HG02623 (cell line): ENCODE measurements at regions not wholly inside any gene's neighbourhood (a gene's known extent, or its start where the extent isn't known, plus 50 kb on each side); places are given as distances from the start of the nearest gene placed in this dataset.
A peak's percentile ranks its signal among the peaks of the same experiment; 100 is the strongest.
"Not testable (repeated sequence)": the region's sequence is repeated elsewhere in the genome, so short reads cannot be mapped to it uniquely, and the experiment has no call there.

Source experiments
- ATAC-seq: cut with Tn5 transposase; IDR thresholded peaks from one replicate; pipeline ENCODE4 v1.9.1; 2021; ENCODE audit warnings: moderate library complexity; ENCODE audit not compliant: unreplicated experiment

DNA sequence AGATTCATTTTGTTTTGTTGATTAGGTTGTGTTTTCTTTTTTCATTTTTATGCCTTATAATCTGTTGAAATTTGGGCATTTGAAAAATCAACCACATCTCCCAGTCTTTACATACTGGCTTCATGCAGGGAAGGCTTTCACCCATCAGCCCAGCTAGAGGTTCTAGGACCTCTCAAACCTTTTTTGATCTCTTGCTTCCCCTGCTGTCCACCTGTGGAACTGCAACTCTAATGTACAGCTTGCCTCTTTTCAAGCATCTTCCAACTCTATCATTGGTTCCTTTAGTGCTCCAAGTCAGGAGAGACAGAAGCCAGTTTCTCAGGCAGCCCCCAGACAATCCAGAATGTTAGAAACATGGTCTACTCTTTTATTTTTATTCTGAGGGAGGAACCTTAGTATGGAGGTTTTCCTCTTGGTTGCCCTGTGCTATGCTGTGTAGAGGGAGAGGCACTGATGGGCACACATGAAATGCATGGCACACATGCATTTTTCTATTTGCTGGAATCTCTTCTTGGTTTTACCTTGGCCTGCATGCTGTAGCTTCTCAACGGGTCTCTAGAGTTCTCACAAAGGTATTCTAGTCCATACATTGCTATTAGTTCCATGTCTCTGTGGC lies 107.2 kb upstream of the L3MBTL4 start:
- ATAC-seq = no peak

DNA sequence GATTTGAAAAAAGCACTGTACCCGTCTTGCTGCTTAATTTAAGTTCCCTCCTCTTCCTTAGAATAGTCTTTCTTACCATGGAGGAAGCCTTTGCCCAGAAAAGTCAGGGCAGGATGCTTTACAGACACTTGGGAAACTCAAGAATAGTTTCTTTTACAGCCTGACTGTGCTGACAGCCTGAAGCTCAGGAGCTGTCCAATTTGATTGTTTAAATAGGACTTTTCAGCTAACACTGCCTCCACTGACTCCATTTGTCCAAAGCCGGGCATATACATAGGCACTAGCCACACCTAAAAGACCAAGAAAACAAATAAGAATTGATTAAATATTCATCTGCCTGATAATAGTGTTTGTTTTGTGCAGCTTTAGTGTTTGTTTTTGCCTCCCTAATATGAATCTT lies 110.9 kb upstream of the L3MBTL4 start:
- ATAC-seq = no peak

DNA sequence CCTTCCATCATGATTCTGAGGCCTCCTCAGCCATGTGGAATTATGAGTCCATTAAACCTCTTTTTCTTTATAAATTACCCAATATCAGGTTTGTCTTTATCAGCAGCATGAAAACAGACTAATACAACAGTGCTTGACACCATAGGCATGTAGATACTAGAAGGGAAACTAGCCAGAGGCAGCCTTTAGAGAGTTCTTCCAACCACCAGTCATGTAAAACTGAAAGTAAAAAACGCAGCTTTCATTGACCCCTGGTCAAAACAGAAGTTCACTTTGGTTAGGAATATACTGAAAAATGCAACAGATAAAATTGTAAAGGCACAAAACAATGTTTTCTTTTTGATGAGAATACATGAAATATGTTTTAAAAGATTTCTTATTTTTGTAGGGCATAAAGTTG lies 122.8 kb upstream of the L3MBTL4 start:
- ATAC-seq = peak; percentile 73

DNA sequence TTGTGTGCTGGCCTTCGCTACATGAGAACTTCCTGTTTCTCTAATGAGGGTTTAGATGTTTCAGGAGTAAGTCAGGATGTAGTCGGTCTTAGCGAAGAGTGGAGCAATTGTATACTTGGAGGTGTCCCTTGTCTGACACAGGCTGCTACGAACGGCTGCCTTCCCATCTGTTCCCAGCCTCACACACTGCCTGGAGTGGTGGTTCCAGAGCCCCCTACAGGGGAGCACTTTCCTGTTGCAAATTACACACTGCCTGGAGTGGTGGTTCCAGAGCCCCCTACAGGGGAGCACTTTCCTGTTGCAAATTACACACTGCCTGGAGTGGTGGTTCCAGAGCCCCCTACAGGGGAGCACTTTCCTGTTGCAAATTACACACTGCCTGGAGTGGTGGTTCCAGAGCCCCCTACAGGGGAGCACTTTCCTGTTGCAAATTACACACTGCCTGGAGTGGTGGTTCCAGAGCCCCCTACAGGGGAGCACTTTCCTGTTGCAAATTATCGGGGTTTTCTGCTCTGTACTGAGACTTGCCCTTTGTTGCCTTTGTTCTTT lies 126.5 kb upstream of the L3MBTL4 start:
- ATAC-seq = not testable (repeated sequence)

DNA sequence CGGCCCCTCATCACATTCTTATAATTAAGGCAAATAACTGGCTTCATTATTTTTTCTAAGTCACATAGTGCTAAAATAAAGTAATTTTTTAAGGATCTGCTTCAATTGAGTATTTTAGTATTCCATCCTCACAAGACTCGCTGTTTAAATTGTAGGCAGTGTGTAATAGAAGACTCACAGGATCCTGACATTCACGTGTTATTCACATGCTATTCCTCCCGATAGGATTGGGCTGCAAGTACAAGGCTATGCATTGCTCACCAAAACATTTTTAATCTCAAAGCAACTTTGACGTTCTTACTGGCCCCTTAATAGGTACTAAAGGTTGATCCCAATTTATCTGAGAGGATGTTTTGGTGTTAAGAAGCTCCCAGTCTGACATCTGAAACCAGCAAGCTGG lies 127.6 kb upstream of the L3MBTL4 start:
- ATAC-seq = no peak

DNA sequence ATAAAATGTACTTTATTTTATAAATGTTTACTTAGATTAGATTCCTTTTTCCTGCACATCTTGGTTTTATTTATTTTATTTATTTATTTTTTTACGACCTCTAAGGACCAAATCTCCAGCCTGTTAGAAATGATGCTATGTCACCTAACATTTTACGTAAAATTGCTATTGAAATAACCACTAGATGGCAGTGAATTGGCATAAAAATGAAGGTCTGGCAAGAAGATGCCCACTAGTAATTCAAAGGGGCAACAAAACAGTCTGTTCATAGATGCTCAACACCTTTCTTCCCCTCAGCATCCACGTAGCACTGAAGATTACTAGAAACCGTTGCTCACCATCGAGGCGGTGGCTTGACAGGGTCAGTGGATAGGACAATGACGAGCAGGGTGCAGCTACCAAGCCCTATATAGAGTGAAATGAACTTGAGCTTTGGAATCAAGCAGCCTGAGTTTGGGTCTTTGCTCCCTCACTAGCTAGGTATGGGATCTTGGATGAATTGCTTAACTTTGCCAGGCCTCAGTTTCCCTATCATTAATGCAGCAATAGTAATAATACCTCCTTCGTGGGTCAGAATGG lies 128.7 kb upstream of the L3MBTL4 start:
- no peak for ATAC-seq

DNA sequence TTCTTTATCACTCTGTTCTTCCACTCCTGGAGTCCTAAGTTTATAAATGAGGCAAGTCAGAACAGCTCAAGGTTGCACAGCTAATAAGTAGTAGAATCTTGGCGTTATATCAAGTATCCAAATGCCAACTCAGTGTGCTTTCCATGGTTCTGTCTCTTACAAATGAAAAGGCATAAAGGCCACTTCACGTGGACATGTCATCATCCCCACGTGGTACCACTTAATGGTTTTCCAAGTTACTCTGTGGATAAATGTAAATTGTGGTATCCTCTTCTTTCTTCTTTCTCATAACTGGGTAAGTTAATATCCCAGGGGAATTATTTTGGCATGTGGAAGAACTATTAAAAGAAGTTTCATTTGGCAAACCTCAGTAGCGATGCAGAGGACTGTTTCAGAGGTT lies 131.5 kb upstream of the L3MBTL4 start:
- ATAC-seq = no peak

DNA sequence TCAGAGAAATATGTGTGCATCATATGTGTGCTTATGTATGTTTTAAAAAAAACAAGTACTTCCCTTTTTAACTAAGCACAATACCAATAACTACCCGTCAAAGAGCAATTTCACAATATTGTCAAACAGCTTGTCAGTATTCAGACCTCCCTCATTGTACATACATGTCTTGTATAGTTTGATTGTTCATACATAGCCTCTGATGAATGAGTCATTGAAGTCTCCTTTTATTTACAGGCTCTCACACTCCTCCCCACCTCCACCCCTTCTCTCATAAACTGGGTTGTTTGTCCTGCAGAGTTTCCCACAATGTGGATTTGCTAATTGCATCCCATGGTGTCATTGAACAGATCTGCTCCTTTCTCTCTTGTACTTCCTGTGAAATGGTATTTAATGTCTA lies 132.8 kb upstream of the L3MBTL4 start:
- no peak for ATAC-seq

DNA sequence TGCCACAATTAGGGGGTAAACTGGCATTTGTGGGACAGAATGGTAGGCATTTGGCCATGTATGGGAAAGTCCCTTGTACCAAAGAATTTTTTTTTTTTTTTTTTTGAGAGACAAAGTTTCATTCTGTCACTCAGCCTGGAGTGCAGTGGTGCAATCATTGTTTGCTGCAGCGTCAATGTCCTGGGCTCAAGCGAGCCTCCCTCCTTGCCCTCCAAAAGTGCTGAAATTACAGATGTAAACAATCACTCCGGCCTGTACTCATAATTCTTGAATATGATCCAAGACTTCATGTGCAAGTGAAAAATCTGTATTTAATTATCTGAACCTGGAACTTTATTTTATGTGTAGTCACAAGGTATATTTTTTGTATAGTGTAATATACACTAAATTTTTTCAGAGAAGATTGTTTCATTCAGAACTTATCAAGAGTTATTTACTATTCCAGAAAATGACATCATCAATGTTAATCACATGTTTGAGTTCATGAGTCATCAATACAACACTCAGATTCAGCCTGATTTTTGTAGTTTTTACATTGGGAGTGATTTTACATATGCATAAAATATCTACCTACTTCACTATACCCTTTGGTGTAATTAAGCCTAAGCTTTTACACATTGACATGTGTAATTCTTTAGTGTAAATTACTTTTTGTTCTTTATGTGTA lies 138.7 kb upstream of the L3MBTL4 start:
- ATAC-seq = no peak

DNA sequence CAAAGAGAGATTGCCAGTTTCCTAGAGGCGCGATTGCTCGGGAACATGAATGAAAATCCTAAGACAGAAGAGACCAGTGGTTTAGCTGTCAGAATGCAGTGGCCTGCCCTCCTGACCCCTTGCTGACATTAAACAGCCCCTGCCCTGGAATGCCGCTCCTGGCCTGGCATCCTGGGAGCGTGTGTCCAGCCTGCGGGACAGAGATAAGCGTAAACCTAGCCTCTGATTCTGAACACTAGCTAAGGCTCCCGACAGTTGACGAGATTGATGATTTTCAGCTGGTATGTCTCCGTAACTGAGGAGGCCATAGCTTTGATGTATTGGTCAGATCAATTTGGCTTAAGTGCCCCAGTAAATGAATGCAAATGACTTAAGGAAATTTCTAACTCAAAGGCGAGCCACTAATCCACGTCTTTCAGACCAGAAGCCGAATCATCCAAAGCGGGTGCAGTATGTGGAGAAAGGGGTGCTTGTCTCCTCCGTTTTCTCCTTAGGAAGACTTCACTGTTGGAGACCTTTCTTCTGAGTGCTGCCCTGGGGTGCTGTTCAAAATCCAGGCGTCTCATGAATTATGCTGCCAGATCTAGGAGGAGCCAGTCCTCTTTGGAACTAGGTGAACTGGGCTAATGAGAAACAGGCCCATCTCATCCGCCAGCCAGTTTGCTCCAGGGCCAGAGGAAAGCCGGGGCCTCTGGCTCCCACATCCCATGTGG lies 142.5 kb upstream of the L3MBTL4 start:
- ATAC-seq = no peak

DNA sequence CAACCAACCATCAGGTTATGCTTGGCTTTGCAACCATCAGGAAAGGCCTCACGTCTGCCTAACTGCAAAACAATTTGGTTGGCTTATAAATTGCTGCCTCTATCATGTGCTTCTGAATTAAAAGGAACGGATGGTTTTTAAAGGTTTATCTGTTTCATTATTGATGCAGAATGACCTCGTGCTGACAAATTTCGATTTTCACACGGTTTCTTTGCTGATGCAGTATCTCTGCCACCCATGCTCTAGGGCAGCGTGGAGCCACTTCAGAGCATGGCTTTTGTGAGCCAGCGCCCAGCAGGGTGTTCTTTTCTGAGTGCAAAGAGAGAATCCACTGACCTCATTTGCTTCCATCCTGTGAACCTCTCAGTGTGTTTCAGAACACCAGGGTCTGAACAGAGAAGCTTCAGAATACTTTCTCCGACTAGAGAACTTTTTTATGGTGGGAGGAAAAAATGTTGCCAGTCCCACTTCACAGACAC lies 143.1 kb upstream of the L3MBTL4 start:
- no peak for ATAC-seq

DNA sequence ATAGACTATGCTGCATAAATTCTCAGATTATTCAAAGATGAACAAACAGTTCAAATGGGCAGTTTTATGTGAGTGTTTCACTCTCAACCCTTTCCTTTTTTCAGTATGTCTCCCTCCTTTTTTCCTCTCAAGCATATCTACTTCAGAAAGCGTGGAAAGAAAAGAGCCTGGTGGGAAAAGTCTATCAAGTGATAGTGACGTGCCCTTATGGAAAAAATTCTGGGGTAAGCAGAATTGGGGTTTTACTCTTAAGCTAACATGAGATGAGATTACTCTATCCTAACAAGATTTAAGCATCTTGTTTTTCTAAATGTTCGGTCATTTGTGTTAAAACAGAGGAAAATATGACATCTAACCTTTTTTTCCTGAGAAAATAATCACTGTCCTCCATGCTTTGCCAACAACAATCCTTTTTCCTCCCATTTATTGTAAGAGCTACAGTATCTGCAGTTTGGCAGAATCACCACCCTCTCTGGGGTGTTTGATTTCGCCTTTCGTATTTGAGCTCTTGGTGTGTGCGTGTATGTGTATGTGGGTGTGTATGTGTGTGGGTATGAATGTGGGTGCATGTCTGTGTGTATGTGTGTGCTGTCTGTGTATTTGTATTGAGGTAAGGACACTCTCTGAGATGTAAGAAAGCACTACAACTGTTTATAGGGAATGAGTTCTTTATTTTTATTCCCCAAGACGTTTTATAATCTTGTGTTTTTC lies 143.9 kb upstream of the L3MBTL4 start:
- no peak for ATAC-seq

DNA sequence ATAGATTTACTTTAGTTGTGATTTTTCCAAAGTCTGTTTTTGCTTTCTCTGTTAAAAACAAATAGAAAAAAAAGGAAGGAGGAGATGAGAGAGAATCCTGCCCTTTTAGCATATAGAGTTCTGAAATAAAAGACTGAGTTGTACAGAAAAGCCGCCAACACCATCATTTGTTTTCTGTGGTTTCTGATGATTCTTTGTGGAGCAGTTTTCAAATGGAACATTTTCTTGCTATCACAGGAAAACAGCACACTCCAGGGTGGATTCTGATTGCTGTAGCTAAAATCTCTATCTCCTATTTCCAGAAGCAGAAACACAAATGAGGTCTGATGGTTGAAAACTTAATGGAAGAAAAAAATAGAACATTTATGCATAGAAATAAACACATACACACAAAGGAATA lies 144.6 kb upstream of the L3MBTL4 start:
- ATAC-seq = no peak

DNA sequence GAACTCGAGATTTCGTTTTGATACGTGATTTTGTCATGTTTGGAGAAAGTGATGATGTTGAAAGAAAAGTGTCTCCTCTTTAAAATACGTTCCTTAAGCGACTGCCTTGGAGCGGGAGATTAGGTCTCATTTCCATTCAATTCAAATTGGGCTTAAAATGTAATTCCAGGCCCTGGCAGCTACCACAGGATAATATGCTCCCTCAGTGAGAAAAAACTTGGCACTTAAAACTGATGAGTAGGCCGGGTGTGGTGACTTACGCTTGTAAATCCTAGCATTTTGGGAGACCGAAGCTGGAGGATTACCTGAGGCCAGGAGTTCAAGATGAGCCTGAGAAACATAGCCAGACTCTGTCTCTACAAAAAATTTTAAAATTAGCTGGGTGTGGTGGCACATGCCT lies 146.3 kb upstream of the L3MBTL4 start:
- ATAC-seq = no peak

DNA sequence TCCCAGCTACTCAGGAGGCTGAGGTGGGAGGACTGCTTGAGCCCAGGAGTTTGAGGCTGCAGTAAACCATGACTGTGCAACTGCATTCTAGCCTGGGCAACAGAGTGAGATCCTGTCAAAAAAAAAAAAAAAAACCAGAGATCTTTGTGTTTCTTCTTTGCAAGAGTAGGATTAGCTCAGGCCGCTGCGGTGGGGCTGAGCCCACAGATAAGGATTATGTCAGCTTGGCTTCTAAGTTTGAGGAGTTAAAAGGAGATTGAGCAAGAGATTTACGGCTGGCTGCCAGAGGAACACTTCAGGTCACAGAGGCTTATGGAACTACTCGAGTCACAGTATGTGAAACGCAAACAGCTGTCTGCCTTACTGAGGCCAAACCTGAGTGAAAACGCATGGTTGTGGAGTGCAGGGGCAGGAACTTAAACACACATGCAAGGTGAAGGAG lies 146.7 kb upstream of the L3MBTL4 start:
- ATAC-seq = no peak

DNA sequence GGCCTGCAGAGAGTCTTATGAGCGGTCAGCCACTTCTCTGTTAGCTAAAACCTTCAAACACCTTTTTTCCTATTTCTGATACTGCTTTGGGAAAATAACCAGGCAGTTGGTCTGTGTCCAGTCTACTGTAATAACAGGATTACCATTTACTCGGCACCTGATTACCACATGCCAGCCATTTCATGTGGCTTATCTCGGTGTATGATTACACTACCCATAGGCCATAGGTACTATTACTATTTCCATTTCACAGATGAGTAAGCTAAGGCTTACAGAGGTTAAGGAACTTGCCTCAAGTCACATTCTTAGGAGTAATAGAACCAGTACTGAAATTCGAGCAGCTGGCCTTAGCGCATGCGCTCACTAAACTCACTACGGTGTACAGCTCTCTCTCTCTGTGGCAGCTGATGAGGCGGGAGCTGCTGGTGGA lies 147.2 kb upstream of the L3MBTL4 start:
- ATAC-seq = no peak

DNA sequence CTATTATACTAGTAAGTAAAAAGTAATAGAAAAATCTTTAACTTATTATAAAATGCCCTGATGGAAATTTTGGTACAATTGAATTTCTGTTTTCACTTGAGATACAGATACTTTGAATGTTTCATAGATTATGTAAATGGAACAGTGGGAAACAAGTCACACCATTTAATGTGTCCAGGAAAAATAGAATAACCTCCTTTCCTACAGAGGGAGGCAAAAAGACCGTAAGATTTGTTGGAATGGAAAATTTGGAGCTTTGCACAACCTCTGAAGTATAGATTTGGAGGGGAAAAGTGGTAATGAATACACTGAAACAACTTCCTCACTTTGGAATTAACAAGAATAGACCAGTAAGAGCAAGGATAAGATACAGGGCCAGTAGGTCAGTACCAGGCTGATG lies 149.2 kb upstream of the L3MBTL4 start:
- ATAC-seq = no peak

DNA sequence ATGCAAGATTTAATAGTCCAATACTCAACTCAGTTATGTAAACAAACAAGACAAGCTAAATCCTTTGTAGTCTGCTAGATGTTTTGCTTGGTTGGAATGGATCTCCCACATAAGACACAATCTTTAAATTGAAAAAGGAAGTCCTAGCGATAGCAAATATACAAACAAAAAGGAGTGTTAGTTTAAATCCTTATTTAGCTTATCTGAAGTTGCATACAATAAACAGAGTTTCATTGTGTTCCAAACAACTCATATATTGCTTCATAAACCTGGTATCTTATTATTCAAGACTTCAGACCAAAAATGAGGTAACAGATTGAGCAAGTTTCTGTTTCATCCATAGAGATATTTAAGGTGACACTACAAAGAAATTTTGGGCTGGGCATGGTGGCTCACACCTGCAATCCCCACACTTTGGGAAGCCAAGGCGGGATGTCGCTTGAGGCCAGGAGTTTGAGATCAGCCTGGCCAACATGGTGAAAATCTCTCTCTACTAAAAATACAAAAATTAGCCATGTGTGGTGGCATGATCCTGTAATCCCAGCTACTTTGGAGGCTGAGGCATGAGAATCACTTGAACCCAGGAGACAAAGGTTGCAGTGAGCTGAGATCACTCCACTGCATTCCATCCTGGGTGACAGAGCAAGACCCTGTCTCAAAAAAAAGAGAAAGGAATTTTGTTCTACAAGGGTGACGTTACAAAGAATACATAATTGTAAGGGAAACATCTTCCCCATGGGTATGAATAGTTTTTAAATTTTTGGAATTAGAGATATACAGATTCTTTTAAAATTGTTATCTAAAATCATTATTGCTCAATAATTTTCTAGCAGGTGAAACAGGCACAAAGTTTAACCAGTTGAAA lies 150.5 kb upstream of the L3MBTL4 start:
- ATAC-seq = no peak

DNA sequence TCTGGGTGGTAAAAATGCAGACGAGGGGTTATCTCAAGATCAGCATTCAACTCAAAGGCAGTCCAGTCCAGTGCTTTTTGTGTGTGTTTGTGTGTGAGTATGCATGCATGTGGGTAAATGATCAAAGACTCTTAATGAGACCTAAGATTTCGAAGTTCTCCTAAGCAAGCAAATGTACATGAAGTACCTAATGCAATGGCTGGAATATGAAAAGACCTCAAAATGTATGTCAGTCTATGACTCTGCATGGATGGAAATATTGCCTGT lies 151.0 kb upstream of the L3MBTL4 start:
- no peak for ATAC-seq

DNA sequence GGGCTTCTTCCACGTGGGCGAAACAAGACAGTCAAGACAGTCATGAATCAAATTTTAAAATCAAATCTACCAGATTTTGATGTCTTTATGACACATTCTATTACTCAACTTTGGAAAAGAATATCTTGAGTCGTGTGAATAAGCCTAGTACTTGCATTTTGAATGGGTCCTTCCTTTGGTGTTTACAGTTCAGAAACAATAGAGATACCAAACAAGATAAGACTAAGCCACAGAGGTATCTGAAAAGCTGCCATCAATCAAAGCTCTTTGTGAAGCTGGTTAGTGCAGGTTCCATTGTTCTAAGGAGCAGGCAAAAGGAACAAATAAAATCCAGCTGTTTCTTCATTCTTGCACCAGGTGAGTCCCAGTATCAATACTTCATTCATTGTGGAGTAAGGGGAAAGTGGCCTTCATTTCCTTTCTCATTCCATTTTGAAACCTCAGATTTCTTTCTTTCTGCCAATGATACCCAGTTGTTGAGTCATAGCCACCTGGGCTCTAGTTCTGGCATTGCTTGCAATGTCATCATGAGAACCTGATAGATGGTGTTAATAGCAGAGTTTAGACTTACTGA lies 151.7 kb upstream of the L3MBTL4 start:
- no peak for ATAC-seq
